Endothelial cell of umbilical vein (primary cell): ENCODE measurements at regions not wholly inside any gene's neighbourhood (a gene's known extent, or its start where the extent isn't known, plus 50 kb on each side); places are given as distances from the start of the nearest gene placed in this dataset.

Experiments
- BruUV-seq: library from RNA; stranded (reverse); fragments of 400-500 nt; replicated peaks from 2 replicates; lab custom pipeline; 2021; lab: Mats Ljungman, UMichigan
- CTCF ChIA-PET: fragments of 300-600, 350-600 bp; sonication (Branson Sonifier 250); formaldehyde crosslinking; loops from one replicate; lab custom pipeline; 2021; ENCODE audit warnings: antibody characterized with exemption, inconsistent platforms; lab: Charles Lee
- POLR2A ChIA-PET: fragments of 300-600, 350-600 bp; sonication (Branson Sonifier 250); formaldehyde crosslinking; loops from one replicate; lab custom pipeline; 2021; ENCODE audit warnings: antibody characterized with exemption, inconsistent platforms; lab: Charles Lee
- DNase-seq: peaks from one replicate; pipeline ENCODE4 v3.0.0-alpha.2; 2011; ENCODE audit warnings: low read depth, low spot score
- FAIRE-seq: peaks from 2 replicates; lab custom pipeline; 2011; peaks lifted over from hg19 to GRCh38; lab: Jason Lieb, UNC
- H2AFZ ChIP-seq: 2 replicates; pipeline ENCODE4 v1.6.0; 2012; ENCODE audit warnings: low read depth, low read length, control low read depth, inconsistent platforms
- H3K27ac ChIP-seq: 2 replicates; pipeline ENCODE4 v1.5.1; 2011; ENCODE audit warnings: low read depth, mild to moderate bottlenecking, control low read depth, low read length, moderate library complexity; ENCODE audit not compliant: insufficient read depth
- H3K27me3 ChIP-seq, 2 experiments: 2 replicates each; pipeline versions ENCODE4 v1.6.0 to v1.6.1; 2011; ENCODE audit warnings: low read length in 2 of 2, mixed read lengths in 1 of 2; ENCODE audit not compliant: control insufficient read depth in 2 of 2, insufficient read depth in 2 of 2
- H3K36me3 ChIP-seq, 2 experiments: 2 replicates in 1 of 2; 3 replicates in 1 of 2; pipeline ENCODE4 v1.5.1; 2011; ENCODE audit warnings: low read length in 2 of 2, mild to moderate bottlenecking in 1 of 2, moderate library complexity in 1 of 2; ENCODE audit not compliant: control insufficient read depth in 2 of 2, insufficient read depth in 2 of 2; ENCODE audit errors: extremely low read depth in 1 of 2
- H3K4me1 ChIP-seq: 3 replicates; pipeline ENCODE4 v1.5.1; 2011; ENCODE audit warnings: mild to moderate bottlenecking, low read length; ENCODE audit not compliant: control insufficient read depth, insufficient read depth; ENCODE audit errors: extremely low read depth
- H3K4me2 ChIP-seq: 2 replicates; pipeline ENCODE4 v1.6.1; 2011; ENCODE audit warnings: low read length, control low read depth, mixed read lengths; ENCODE audit not compliant: insufficient read depth
- H3K4me3 ChIP-seq, 3 experiments: fragments of 200-600 bp in 1 of 3; sonication (generic), shearing (Covaris generic) in 1 of 3; replicated peaks in 1 of 3; 2 replicates each; pipeline ENCODE4 v1.5.1; 2011 to 2016; ENCODE audit warnings: control low read depth in 3 of 3, low read length in 3 of 3, mild to moderate bottlenecking in 2 of 3, inconsistent platforms in 1 of 3, low read depth in 1 of 3, moderate library complexity in 1 of 3; ENCODE audit not compliant: insufficient read depth in 1 of 3
- H3K79me2 ChIP-seq: 2 replicates; pipeline ENCODE4 v1.6.0; 2012; ENCODE audit warnings: low read length, inconsistent platforms; ENCODE audit not compliant: control insufficient read depth, insufficient read depth
- H3K9ac ChIP-seq: replicated peaks from 2 replicates; pipeline ENCODE3; 2011; ENCODE audit warnings: low read length, control low read depth; ENCODE audit not compliant: insufficient read depth; ENCODE audit errors: extremely low read depth
- H3K9me1 ChIP-seq: replicated peaks from 3 replicates; pipeline ENCODE4 v1.6.0; 2011; ENCODE audit warnings: mild to moderate bottlenecking, low read length; ENCODE audit not compliant: control insufficient read depth, insufficient read depth; ENCODE audit errors: extremely low read depth
- H3K9me3 ChIP-seq: replicated peaks from 2 replicates; pipeline ENCODE4 v1.5.1; 2012; ENCODE audit warnings: low read length, inconsistent platforms; ENCODE audit not compliant: control insufficient read depth, insufficient read depth
- H4K20me1 ChIP-seq: replicated peaks from 2 replicates; pipeline ENCODE3; 2011; ENCODE audit warnings: mild to moderate bottlenecking, low read length; ENCODE audit not compliant: control insufficient read depth, insufficient read depth; ENCODE audit errors: extremely low read depth
- CTCF ChIP-seq, 2 donors: IDR thresholded peaks; 1 replicate in 1 of 2; 2 replicates in 1 of 2; pipeline ENCODE4 v1.5.1; 2011; ENCODE audit warnings: low read length in 2 of 2, mild to moderate bottlenecking in 2 of 2, moderate library complexity in 2 of 2, control low read depth in 1 of 2, inconsistent platforms in 1 of 2, low read depth in 1 of 2; ENCODE audit not compliant: insufficient read depth in 1 of 2; ENCODE audit errors: extremely low read depth in 1 of 2
- EZH2 ChIP-seq: IDR thresholded peaks from 2 replicates; pipeline ENCODE4 v1.6.1; 2012; ENCODE audit warnings: borderline replicate concordance, low read depth, mild to moderate bottlenecking, moderate library complexity, low read length, inconsistent platforms; ENCODE audit not compliant: severe bottlenecking
- FOS ChIP-seq: IDR thresholded peaks from 2 replicates; pipeline ENCODE4 v1.6.1; 2011; ENCODE audit warnings: mild to moderate bottlenecking, low read length, moderate library complexity, borderline replicate concordance; ENCODE audit not compliant: insufficient read depth
- GATA2 ChIP-seq: IDR thresholded peaks from 2 replicates; pipeline ENCODE4 v1.7.0; 2011; ENCODE audit warnings: low read depth, mild to moderate bottlenecking, moderate library complexity, mixed read lengths, low read length; ENCODE audit not compliant: insufficient read length, insufficient read depth
- JUN ChIP-seq: IDR thresholded peaks from 2 replicates; pipeline ENCODE4 v1.6.1; 2011; ENCODE audit warnings: borderline replicate concordance, low read depth; ENCODE audit not compliant: insufficient read length, insufficient read depth
- MAX ChIP-seq: IDR thresholded peaks from 2 replicates; pipeline ENCODE4 v1.6.1; 2011; ENCODE audit not compliant: insufficient read depth, insufficient read length
- MYC ChIP-seq: IDR thresholded peaks from one replicate; pipeline ENCODE4 v1.6.1; 2011; ENCODE audit warnings: mild to moderate bottlenecking, low read depth, low read length
- POLR2A ChIP-seq: IDR thresholded peaks from 2 replicates; pipeline ENCODE4 v1.6.1; 2012; ENCODE audit warnings: low read depth, mild to moderate bottlenecking, control low read depth, low read length
- POLR2AphosphoS5 ChIP-seq: IDR thresholded peaks from 2 replicates; pipeline ENCODE4 v1.6.1; 2012; ENCODE audit warnings: low read depth, mild to moderate bottlenecking, control low read depth, low read length, moderate library complexity; ENCODE audit not compliant: insufficient read depth
- dilution Hi-C: fragments of 300-500 bp; cut with MboI; formaldehyde crosslinking; loops from one replicate; pipeline ENCODE4 v1.15.0; 2019; ENCODE audit warnings: low sequenced_read_pairs; ENCODE audit not compliant: extremely low pct_ligation_motif_present
- intact Hi-C: fragments of 100-400 bp; cut with micrococcal nuclease; formaldehyde crosslinking; loops from one replicate; pipeline ENCODE4 v1.10.0; 2022

GRCh38 chr18:59085797-59086196, 53.9 kb upstream of the SEC11C start:
- peak; percentile 75 for TF ChIP-seq FOS
- peak; percentile 81 for TF ChIP-seq GATA2
- no peak for TF ChIP-seq MAX
- TF ChIP-seq CTCF (IDR thresholded peaks at IDR 0.05; ENCODE audit: extremely low read depth in 1 of 2, insufficient read depth in 1 of 2, low read depth in 1 of 2, low read length in 2 of 2), result no peak
- dilution Hi-C loops (no loop called here), intact Hi-C loops (loop anchor here (2.0 kb wide), 1 partner anchor 317 kb away; no protein-coding TSS in a partner anchor)
- no peak overlapping the region for H3K9ac ChIP-seq
- H3K27me3 ChIP-seq, result peaks cover 0 to 2% of the 10 kb centered on the region in 2 experiments
- CTCF ChIA-PET, result interaction anchor here (1.0 to 7.7 kb wide), 9 partner anchors 9 to 322 kb away, joined by 3 to 86 read pairs (median 6); no protein-coding TSS in a partner anchor
- H3K4me2 ChIP-seq, result peak overlapping the region; percentile 22
- H3K27ac ChIP-seq, result no peak overlapping the region
- H4K20me1 ChIP-seq, result no peaks in the 10 kb centered on the region
- no peak overlapping the region for H2AFZ ChIP-seq
- H3K4me1 ChIP-seq, result peaks cover 15% of the 10 kb centered on the region
- FAIRE-seq (no peak), DNase-seq (peak; percentile 41)
- no peaks in the 10 kb centered on the region for H3K79me2 ChIP-seq
- H3K4me3 ChIP-seq, result no peak overlapping the region
- no peaks in the 10 kb centered on the region for H3K9me3 ChIP-seq
- POLR2A ChIA-PET, result no interaction called here
- no peaks in the 10 kb centered on the region for H3K36me3 ChIP-seq
- BruUV-seq, result no TSS peak
- no peaks in the 10 kb centered on the region for H3K9me1 ChIP-seq

DNA sequence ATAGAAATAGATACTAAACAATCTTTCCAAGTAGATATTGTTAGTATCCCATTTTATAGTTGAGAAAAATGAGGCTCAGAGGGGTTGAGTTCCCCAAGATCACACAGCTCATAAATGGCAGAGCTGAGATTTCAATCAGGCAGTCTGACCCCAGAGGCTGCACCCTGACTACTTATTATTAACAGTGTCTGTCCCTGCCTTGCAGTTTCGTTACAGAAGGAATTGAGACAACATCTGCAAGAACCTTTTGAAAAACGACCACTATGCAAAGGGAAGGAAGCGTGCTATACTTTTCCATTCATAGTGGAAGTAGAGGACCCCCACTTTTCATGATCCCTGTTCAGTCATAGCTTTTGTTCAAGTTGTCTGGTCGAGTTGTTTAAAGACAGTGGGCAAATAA, 53.2 kb upstream of the SEC11C start:
- no peak overlapping the region for H3K9ac ChIP-seq
- H3K27me3 ChIP-seq, result peaks cover 0 to 2% of the 10 kb centered on the region in 2 experiments
- peaks cover 15% of the 10 kb centered on the region for H3K4me1 ChIP-seq
- no peak for DNase-seq
- ChIA-PET CTCF (interaction anchor here (1.4 to 7.7 kb wide), 6 partner anchors 15 to 323 kb away, joined by 3 to 86 read pairs (median 8); no protein-coding TSS in a partner anchor), POLR2A (no interaction called here)
- intact Hi-C loops (no loop called here), dilution Hi-C loops (no loop called here)
- TF ChIP-seq EZH2, result no peak
- no peak for TF ChIP-seq GATA2
- no peak for TF ChIP-seq POLR2AphosphoS5
- no peak for TF ChIP-seq CTCF (IDR thresholded peaks at IDR 0.05; ENCODE audit: extremely low read depth in 1 of 2, insufficient read depth in 1 of 2, low read depth in 1 of 2, low read length in 2 of 2)
- TF ChIP-seq POLR2A, result no peak
- TF ChIP-seq MAX, result no peak
- TF ChIP-seq JUN, result no peak
- no peak for TF ChIP-seq MYC
- TF ChIP-seq FOS, result no peak
- no peaks in the 10 kb centered on the region for H4K20me1 ChIP-seq
- no peaks in the 10 kb centered on the region for H3K9me1 ChIP-seq
- no peak overlapping the region for H3K27ac ChIP-seq
- no peak overlapping the region for H3K4me3 ChIP-seq
- H3K4me2 ChIP-seq, result no peak overlapping the region
- no peaks in the 10 kb centered on the region for H3K79me2 ChIP-seq
- no peaks in the 10 kb centered on the region for H3K36me3 ChIP-seq
- FAIRE-seq, result no peak
- no peaks in the 10 kb centered on the region for H3K9me3 ChIP-seq
- H2AFZ ChIP-seq, result no peak overlapping the region
- no TSS peak for BruUV-seq
